Stimulated activated CD4-positive, alpha-beta T cell treated with anti-CD3 and anti-CD28 coated beads, Interleukin-12 subunit alpha, Interleukin-12 subunit beta, amount 100 ng/mL, for 4 hours (primary cell): ENCODE measurements at regions not wholly inside any gene's neighbourhood (a gene's known extent, or its start where the extent isn't known, plus 50 kb on each side); places are given as distances from the start of the nearest gene placed in this dataset.
"Not testable (repeated sequence)": the region's sequence is repeated elsewhere in the genome, so short reads cannot be mapped to it uniquely, and the experiment has no call there.

Experiments used
- DNase-seq: peaks from one replicate; pipeline ENCODE4 v3.0.0-alpha.2; 2020

DNA sequence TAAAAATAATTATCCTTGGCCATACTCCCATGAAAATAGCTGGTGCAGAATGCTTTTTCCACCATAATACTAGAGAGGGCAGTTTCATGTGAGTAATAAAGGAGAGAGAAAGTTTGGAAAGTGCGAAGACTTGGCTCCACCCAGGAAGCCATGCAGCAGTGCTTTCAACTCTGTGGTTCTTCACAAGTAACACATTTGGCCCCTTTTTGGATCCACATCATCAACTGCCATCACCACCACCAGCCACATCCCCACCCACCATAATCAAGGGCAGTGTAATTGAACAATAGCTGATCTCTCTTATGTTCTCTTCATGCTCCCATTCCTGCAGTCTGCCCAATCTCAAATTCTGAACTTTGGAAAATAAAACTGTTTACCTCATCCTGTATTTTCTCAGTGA lies 637.3 kb downstream of the RPIA start:
- not testable (repeated sequence) for DNase-seq
